ENCODE measurements at regions not wholly inside any gene's neighbourhood (a gene's known extent, or its start where the extent isn't known, plus 50 kb on each side); places are given as distances from the start of the nearest gene placed in this dataset.

DNA sequence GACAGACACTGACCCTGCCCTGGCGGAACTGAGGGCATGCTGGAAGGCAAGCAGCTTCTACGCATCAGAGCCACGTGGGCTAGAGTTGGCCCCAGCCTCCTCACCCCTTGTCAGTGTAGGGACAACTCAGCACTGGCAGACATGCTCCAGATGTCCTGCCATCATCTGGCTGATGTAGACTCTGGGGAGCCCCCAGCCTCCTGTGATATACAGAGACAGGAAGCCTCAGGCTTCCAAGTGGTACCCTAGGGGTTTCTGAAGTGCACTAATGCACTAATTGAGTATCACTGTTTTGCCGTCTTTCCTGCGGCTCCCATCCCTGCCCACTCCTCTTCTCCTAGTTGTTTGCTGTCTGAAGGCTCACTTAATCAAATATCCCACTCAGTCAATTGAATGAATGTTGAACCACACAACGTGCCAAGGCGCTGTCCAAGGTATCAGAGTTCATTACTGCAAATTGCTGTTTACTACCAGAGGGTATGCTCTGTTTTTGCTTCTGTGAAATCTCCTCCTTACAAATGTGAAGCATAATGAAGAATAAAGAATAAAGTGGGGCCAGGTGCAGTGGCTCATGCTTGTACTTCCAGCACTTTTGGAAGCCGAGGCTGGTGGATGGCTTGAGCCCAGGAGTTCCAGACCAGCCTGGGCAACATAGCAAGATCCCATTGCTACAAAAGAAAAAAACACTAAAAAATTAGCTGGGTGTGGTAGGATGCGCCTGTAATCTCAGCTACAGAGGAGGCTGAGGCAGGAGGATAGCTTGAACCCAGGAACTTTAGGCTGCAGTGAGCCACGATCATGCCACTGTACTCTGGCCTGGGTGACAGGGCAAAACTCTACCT is 76.4 kb upstream of the ZBTB18 start:
- no TSS peak for BruUV-seq (replicated peaks)
- ChIA-PET POLR2A (no interaction called here), CTCF (interaction anchor here (0.6 to 1.3 kb wide), 7 partner anchors 10 to 551 kb away, joined by 3 to 4 read pairs (median 3); no protein-coding TSS in a partner anchor)
- intact Hi-C loops (cut with micrococcal nuclease) = no loop called here
- Mint-ChIP-seq H3K27me3 (ENCODE audit: insufficient read depth, unreplicated experiment) (peaks cover 8% of the 10 kb centered on the region), H3K4me1 (ENCODE audit: insufficient read depth, unreplicated experiment) (peaks cover 5% of the 10 kb centered on the region), H3K9me3 (ENCODE audit: unreplicated experiment) (no peaks in the 10 kb centered on the region), H3K36me3 (ENCODE audit: insufficient read depth, unreplicated experiment) (no peaks in the 10 kb centered on the region), H3K27ac (ENCODE audit: low read depth, unreplicated experiment) (no peak overlapping the region), H3K4me3 (ENCODE audit: unreplicated experiment) (no peak overlapping the region)
- peak; percentile 67 for DNase-seq (ENCODE audit: unreplicated experiment)
- TF ChIP-seq, protein P1, sequence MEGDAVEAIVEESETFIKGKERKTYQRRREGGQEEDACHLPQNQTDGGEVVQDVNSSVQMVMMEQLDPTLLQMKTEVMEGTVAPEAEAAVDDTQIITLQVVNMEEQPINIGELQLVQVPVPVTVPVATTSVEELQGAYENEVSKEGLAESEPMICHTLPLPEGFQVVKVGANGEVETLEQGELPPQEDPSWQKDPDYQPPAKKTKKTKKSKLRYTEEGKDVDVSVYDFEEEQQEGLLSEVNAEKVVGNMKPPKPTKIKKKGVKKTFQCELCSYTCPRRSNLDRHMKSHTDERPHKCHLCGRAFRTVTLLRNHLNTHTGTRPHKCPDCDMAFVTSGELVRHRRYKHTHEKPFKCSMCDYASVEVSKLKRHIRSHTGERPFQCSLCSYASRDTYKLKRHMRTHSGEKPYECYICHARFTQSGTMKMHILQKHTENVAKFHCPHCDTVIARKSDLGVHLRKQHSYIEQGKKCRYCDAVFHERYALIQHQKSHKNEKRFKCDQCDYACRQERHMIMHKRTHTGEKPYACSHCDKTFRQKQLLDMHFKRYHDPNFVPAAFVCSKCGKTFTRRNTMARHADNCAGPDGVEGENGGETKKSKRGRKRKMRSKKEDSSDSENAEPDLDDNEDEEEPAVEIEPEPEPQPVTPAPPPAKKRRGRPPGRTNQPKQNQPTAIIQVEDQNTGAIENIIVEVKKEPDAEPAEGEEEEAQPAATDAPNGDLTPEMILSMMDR (IDR thresholded peaks at IDR 0.05; ENCODE audit: unreplicated experiment) = no peak

DNA sequence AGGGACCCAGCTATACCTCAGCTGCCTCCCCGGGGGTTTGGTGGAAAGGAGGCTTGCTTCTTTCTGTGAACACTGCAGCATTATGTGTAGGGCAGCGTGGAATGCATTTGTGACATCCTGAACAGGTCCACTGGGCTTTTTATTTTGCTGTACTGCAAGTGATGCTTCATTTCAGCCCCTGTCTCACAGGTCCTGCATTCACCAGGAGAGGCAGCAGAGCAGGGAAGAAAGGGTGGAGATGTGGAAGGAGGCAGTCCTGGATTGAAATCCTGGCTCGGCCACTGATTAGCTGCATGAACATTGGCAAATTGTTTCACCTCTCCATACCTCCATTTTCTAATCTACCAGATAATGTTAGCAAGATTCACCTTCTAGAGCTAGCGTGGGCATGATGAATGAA is 77.9 kb upstream of the ZBTB18 start:
- BruUV-seq (replicated peaks) = no TSS peak
- Mint-ChIP-seq H3K9me3 (ENCODE audit: unreplicated experiment) (no peaks in the 10 kb centered on the region), H3K4me3 (ENCODE audit: unreplicated experiment) (no peak overlapping the region), H3K27ac (ENCODE audit: low read depth, unreplicated experiment) (no peak overlapping the region), H3K36me3 (ENCODE audit: insufficient read depth, unreplicated experiment) (no peaks in the 10 kb centered on the region), H3K27me3 (ENCODE audit: insufficient read depth, unreplicated experiment) (peaks cover 8% of the 10 kb centered on the region), H3K4me1 (ENCODE audit: insufficient read depth, unreplicated experiment) (peaks cover 5% of the 10 kb centered on the region)
- DNase-seq (ENCODE audit: unreplicated experiment) = no peak
- ChIA-PET CTCF (interaction anchor here (0.7 kb wide), 1 partner anchor 68 kb away, joined by 3 read pairs; no protein-coding TSS in a partner anchor), POLR2A (no interaction called here)
- intact Hi-C loops (cut with micrococcal nuclease) = no loop called here
- TF ChIP-seq, protein P1 (IDR thresholded peaks at IDR 0.05; ENCODE audit: unreplicated experiment) = no peak

DNA sequence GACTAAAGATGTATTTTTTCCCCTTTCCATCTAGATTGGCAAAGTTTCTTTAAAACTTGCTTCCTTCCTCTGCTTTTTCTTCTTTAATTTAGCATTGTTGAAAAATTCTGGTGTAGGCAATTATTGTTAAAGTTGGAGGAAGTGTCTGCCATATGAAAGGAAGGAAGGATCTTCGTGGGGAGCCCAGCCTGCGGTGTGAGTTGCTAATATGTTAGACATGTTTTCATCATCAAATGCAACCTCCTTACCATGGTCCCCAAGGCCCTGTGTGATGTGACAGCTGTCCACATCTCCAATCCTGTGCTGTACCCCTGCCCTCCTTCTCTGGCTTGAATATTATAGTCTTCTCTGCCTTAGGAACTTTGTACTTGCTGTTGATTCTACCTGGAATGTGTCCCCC is 81.0 kb upstream of the ZBTB18 start:
- H3K4me3 Mint-ChIP-seq (ENCODE audit: unreplicated experiment) = no peak overlapping the region
- CTCF ChIA-PET = interaction anchor here (1.1 kb wide), 1 partner anchor 43 kb away, joined by 3 read pairs; no protein-coding TSS in a partner anchor

DNA sequence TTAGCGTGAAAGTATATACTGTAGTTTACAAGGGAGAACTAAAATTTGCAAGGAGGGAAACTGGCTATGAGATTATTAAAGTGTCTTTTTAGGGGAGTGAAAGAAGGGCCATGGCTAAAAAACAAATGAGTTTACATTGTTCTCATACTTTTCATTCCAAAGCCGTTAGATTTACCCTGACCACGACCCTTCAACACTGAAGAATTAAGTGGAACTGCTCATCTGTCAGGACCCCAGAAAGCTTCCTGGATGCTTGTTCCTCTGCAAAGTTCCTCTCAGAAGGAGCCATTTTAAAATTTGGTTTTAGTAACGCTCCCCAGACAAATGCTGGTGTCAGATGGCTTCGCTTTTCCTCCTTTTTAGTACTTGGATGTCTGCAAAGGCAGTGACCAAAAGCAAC is 82.7 kb upstream of the ZBTB18 start:
- intact Hi-C loops (cut with micrococcal nuclease) = no loop called here
- DNase-seq (ENCODE audit: unreplicated experiment) = no peak
- Mint-ChIP-seq H3K9me3 (ENCODE audit: unreplicated experiment) (no peaks in the 10 kb centered on the region), H3K4me3 (ENCODE audit: unreplicated experiment) (no peak overlapping the region), H3K27ac (ENCODE audit: low read depth, unreplicated experiment) (no peak overlapping the region), H3K4me1 (ENCODE audit: insufficient read depth, unreplicated experiment) (no peaks in the 10 kb centered on the region), H3K27me3 (ENCODE audit: insufficient read depth, unreplicated experiment) (peaks cover 31% of the 10 kb centered on the region), H3K36me3 (ENCODE audit: insufficient read depth, unreplicated experiment) (no peaks in the 10 kb centered on the region)
- TF ChIP-seq, protein P1 (IDR thresholded peaks at IDR 0.05; ENCODE audit: unreplicated experiment) = no peak
- BruUV-seq (replicated peaks) = no TSS peak
- POLR2A ChIA-PET = no interaction called here
- CTCF ChIA-PET = interaction anchor here (0.6 kb wide), 1 partner anchor 124 kb away, joined by 3 read pairs; no protein-coding TSS in a partner anchor

More for the DNA sequence above, 81.0 kb upstream of the ZBTB18 start:
- no peaks in the 10 kb centered on the region for H3K9me3 Mint-ChIP-seq (ENCODE audit: unreplicated experiment)
- intact Hi-C loops (cut with micrococcal nuclease) = no loop called here
- DNase-seq (ENCODE audit: unreplicated experiment) = no peak
- H3K27ac Mint-ChIP-seq (ENCODE audit: low read depth, unreplicated experiment) = no peak overlapping the region
- no peaks in the 10 kb centered on the region for H3K4me1 Mint-ChIP-seq (ENCODE audit: insufficient read depth, unreplicated experiment)
- no TSS peak for BruUV-seq (replicated peaks)
- no peaks in the 10 kb centered on the region for H3K36me3 Mint-ChIP-seq (ENCODE audit: insufficient read depth, unreplicated experiment)
- POLR2A ChIA-PET = interaction anchor here (0.9 kb wide), 1 partner anchor 74 kb away, joined by 5 read pairs; no protein-coding TSS in a partner anchor
- TF ChIP-seq, protein P1 (IDR thresholded peaks at IDR 0.05; ENCODE audit: unreplicated experiment) = no peak
- H3K27me3 Mint-ChIP-seq (ENCODE audit: insufficient read depth, unreplicated experiment) = peaks cover 27% of the 10 kb centered on the region
